AG04449 (cell line): ENCODE measurements at regions not wholly inside any gene's neighbourhood (a gene's known extent, or its start where the extent isn't known, plus 50 kb on each side); places are given as distances from the start of the nearest gene placed in this dataset.

Source experiments
- CTCF ChIA-PET: fragments of 350-600 bp; formaldehyde crosslinking; extraction: SDS; loops from one replicate; lab custom pipeline; 2021; ENCODE audit warnings: antibody characterized with exemption; lab: Yijun Ruan, JAX
- POLR2A ChIA-PET: fragments of 400-600, 350-600 bp; formaldehyde crosslinking; extraction: SDS; loops from one replicate; lab custom pipeline; 2020; ENCODE audit warnings: antibody characterized with exemption, inconsistent platforms; lab: Yijun Ruan, JAX
- DNase-seq: peaks from one replicate; pipeline ENCODE4 v3.0.0-alpha.2; 2010; ENCODE audit warnings: low read depth, low spot score
- H3K4me3 ChIP-seq: 2 replicates; pipeline ENCODE4 v1.5.1; 2011; ENCODE audit warnings: low read depth, mild to moderate bottlenecking, control low read depth, low read length
- TF ChIP-seq, protein P1 (sequence below): IDR thresholded peaks from one replicate; pipeline ENCODE4 v1.5.1; 2011; ENCODE audit warnings: mild to moderate bottlenecking, moderate library complexity, low read length, control low read depth, inconsistent platforms; ENCODE audit not compliant: insufficient read depth; ENCODE audit errors: missing control alignments

- TF ChIP-seq, protein P1, sequence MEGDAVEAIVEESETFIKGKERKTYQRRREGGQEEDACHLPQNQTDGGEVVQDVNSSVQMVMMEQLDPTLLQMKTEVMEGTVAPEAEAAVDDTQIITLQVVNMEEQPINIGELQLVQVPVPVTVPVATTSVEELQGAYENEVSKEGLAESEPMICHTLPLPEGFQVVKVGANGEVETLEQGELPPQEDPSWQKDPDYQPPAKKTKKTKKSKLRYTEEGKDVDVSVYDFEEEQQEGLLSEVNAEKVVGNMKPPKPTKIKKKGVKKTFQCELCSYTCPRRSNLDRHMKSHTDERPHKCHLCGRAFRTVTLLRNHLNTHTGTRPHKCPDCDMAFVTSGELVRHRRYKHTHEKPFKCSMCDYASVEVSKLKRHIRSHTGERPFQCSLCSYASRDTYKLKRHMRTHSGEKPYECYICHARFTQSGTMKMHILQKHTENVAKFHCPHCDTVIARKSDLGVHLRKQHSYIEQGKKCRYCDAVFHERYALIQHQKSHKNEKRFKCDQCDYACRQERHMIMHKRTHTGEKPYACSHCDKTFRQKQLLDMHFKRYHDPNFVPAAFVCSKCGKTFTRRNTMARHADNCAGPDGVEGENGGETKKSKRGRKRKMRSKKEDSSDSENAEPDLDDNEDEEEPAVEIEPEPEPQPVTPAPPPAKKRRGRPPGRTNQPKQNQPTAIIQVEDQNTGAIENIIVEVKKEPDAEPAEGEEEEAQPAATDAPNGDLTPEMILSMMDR, result no peak
- CTCF ChIA-PET, result no interaction called here
- POLR2A ChIA-PET, result no interaction called here
- DNase-seq, result no peak
- no peak overlapping the region for H3K4me3 ChIP-seq
Measured at GRCh38 chr4:141435446-141436225, 200.7 kb upstream of the IL15 start.

- ChIA-PET POLR2A (no interaction called here), CTCF (no interaction called here)
- DNase-seq, result no peak
- H3K4me3 ChIP-seq, result no peak overlapping the region
- TF ChIP-seq, protein P1, result no peak
Measured at GRCh38 chr4:141439223-141439622, 197.2 kb upstream of the IL15 start.

DNA sequence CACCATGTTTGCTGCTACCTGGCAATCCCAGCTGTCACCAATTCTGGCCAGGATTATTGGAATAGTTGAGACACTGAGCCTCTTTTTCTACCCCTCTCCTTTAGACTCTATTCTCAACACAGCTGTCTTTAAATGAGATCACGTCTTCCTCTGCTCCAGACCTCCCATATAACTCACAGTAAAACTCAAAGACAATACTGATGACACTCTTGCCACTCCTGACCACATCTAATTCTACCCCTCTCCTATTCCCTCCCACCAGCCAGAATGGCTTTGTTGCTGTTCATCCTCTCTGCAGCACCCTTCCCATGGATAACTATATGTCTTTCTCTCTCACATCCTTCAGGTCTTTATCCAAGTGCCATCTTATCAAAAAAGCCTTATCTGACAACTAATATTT is 188.6 kb upstream of the IL15 start:
- H3K4me3 ChIP-seq, result no peak overlapping the region
- CTCF ChIA-PET, result no interaction called here
- DNase-seq, result no peak
- POLR2A ChIA-PET, result no interaction called here
- TF ChIP-seq, protein P1, result no peak

GRCh38 chr4:141448490-141448889 is 187.9 kb upstream of the IL15 start:
- TF ChIP-seq, protein P1, result no peak
- ChIA-PET CTCF (interaction anchor here (1.4 kb wide), 1 partner anchor 18 kb away, joined by 3 read pairs; no protein-coding TSS in a partner anchor), POLR2A (no interaction called here)
- no peak for DNase-seq
- H3K4me3 ChIP-seq, result no peak overlapping the region

DNA sequence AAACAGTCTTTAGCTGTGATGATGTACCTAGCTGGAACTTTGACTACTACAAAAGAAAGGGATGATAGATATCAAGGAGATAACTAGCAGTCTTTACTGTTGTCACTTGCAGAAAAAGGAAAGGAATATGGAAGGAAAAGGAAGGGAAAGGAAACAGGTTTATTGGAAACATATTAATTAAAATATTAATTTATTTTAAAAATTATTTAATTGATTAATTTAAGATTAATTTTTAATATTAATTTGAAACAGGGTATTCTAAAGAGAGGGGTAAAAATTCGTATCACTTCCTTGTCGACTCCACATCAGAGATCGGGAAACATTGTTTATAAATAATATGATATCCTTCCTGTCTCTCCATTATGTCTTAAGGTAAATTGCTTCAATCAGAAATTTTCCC is 186.5 kb upstream of the IL15 start:
- TF ChIP-seq, protein P1, result no peak
- H3K4me3 ChIP-seq, result no peak overlapping the region
- CTCF ChIA-PET, result no interaction called here
- DNase-seq, result no peak
- POLR2A ChIA-PET, result no interaction called here

GRCh38 chr4:141455651-141456050 is 180.7 kb upstream of the IL15 start:
- CTCF ChIA-PET, result no interaction called here
- TF ChIP-seq, protein P1, result no peak
- POLR2A ChIA-PET, result no interaction called here
- peak; percentile 44 for DNase-seq
- no peak overlapping the region for H3K4me3 ChIP-seq
